ENCODE measurements at regions not wholly inside any gene's neighbourhood (a gene's known extent, or its start where the extent isn't known, plus 50 kb on each side); places are given as distances from the start of the nearest gene placed in this dataset.

GRCh38 chr2:228876276-228876675 is 394.8 kb downstream of the PID1 start:
- intact Hi-C loops (cut with micrococcal nuclease), result no loop called here
- no peak overlapping the region for H3K27ac Mint-ChIP-seq
- H3K27me3 Mint-ChIP-seq, result no peaks in the 10 kb centered on the region
- no peaks in the 10 kb centered on the region for H3K4me1 Mint-ChIP-seq (ENCODE audit: low read depth)
- H3K9me3 Mint-ChIP-seq, result peaks cover 47% of the 10 kb centered on the region
- no peak overlapping the region for H3K4me3 Mint-ChIP-seq
- H3K36me3 Mint-ChIP-seq (ENCODE audit: low read depth), result no peaks in the 10 kb centered on the region

GRCh38 chr2:228875152-228875900 is 395.8 kb downstream of the PID1 start:
- Mint-ChIP-seq H3K36me3 (ENCODE audit: low read depth) (no peaks in the 10 kb centered on the region), H3K27ac (no peak overlapping the region), H3K27me3 (no peaks in the 10 kb centered on the region), H3K4me3 (no peak overlapping the region), H3K9me3 (peaks cover 40% of the 10 kb centered on the region), H3K4me1 (ENCODE audit: low read depth) (no peaks in the 10 kb centered on the region)
- intact Hi-C loops (cut with micrococcal nuclease), result no loop called here

GRCh38 chr2:228871012-228871411 is 400.1 kb downstream of the PID1 start:
- peaks cover 18% of the 10 kb centered on the region for H3K9me3 Mint-ChIP-seq
- no peak overlapping the region for H3K4me3 Mint-ChIP-seq
- no peak overlapping the region for H3K27ac Mint-ChIP-seq
- intact Hi-C loops (cut with micrococcal nuclease), result no loop called here
- no peaks in the 10 kb centered on the region for H3K27me3 Mint-ChIP-seq
- H3K4me1 Mint-ChIP-seq (ENCODE audit: low read depth), result no peaks in the 10 kb centered on the region
- no peaks in the 10 kb centered on the region for H3K36me3 Mint-ChIP-seq (ENCODE audit: low read depth)

GRCh38 chr2:228869636-228870264 is 401.3 kb downstream of the PID1 start:
- H3K4me3 Mint-ChIP-seq, result no peak overlapping the region
- H3K9me3 Mint-ChIP-seq, result peaks cover 18% of the 10 kb centered on the region
- no peak overlapping the region for H3K27ac Mint-ChIP-seq
- intact Hi-C loops (cut with micrococcal nuclease), result no loop called here
- H3K4me1 Mint-ChIP-seq (ENCODE audit: low read depth), result no peaks in the 10 kb centered on the region
- no peaks in the 10 kb centered on the region for H3K36me3 Mint-ChIP-seq (ENCODE audit: low read depth)
- H3K27me3 Mint-ChIP-seq, result no peaks in the 10 kb centered on the region

- Mint-ChIP-seq H3K9me3 (peaks cover 18% of the 10 kb centered on the region), H3K4me1 (ENCODE audit: low read depth) (no peaks in the 10 kb centered on the region), H3K27me3 (no peaks in the 10 kb centered on the region), H3K27ac (no peak overlapping the region), H3K36me3 (ENCODE audit: low read depth) (no peaks in the 10 kb centered on the region), H3K4me3 (no peak overlapping the region)
- intact Hi-C loops (cut with micrococcal nuclease), result no loop called here
Observed at GRCh38 chr2:228867406-228867805, 403.7 kb downstream of the PID1 start.

GRCh38 chr2:228866781-228867180 is 404.3 kb downstream of the PID1 start:
- Mint-ChIP-seq H3K27ac (no peak overlapping the region), H3K36me3 (ENCODE audit: low read depth) (no peaks in the 10 kb centered on the region), H3K4me1 (ENCODE audit: low read depth) (no peaks in the 10 kb centered on the region), H3K27me3 (no peaks in the 10 kb centered on the region), H3K4me3 (no peak overlapping the region), H3K9me3 (peaks cover 13% of the 10 kb centered on the region)
- intact Hi-C loops (cut with micrococcal nuclease), result no loop called here

- Mint-ChIP-seq H3K27ac (no peak overlapping the region), H3K36me3 (ENCODE audit: low read depth) (no peaks in the 10 kb centered on the region), H3K4me1 (ENCODE audit: low read depth) (no peaks in the 10 kb centered on the region), H3K9me3 (peaks cover 16% of the 10 kb centered on the region), H3K4me3 (no peak overlapping the region), H3K27me3 (no peaks in the 10 kb centered on the region)
- intact Hi-C loops (cut with micrococcal nuclease), result no loop called here
Observed at GRCh38 chr2:228866044-228866443, 405.0 kb downstream of the PID1 start.

GRCh38 chr2:228864131-228864530 is 407.0 kb downstream of the PID1 start:
- no peaks in the 10 kb centered on the region for H3K4me1 Mint-ChIP-seq (ENCODE audit: low read depth)
- intact Hi-C loops (cut with micrococcal nuclease), result no loop called here
- no peaks in the 10 kb centered on the region for H3K36me3 Mint-ChIP-seq (ENCODE audit: low read depth)
- no peak overlapping the region for H3K27ac Mint-ChIP-seq
- H3K9me3 Mint-ChIP-seq, result peaks cover 20% of the 10 kb centered on the region
- no peaks in the 10 kb centered on the region for H3K27me3 Mint-ChIP-seq
- no peak overlapping the region for H3K4me3 Mint-ChIP-seq

GRCh38 chr2:228860601-228861285 is 410.3 kb downstream of the PID1 start:
- no peaks in the 10 kb centered on the region for H3K27me3 Mint-ChIP-seq
- H3K27ac Mint-ChIP-seq, result no peak overlapping the region
- H3K36me3 Mint-ChIP-seq (ENCODE audit: low read depth), result no peaks in the 10 kb centered on the region
- no peak overlapping the region for H3K4me3 Mint-ChIP-seq
- H3K4me1 Mint-ChIP-seq (ENCODE audit: low read depth), result no peaks in the 10 kb centered on the region
- peaks cover 48% of the 10 kb centered on the region for H3K9me3 Mint-ChIP-seq
- intact Hi-C loops (cut with micrococcal nuclease), result no loop called here

GRCh38 chr2:228853151-228853550 is 417.9 kb downstream of the PID1 start:
- no peaks in the 10 kb centered on the region for H3K36me3 Mint-ChIP-seq (ENCODE audit: low read depth)
- H3K27me3 Mint-ChIP-seq, result no peaks in the 10 kb centered on the region
- no peak overlapping the region for H3K4me3 Mint-ChIP-seq
- H3K9me3 Mint-ChIP-seq, result peaks cover 29% of the 10 kb centered on the region
- no peak overlapping the region for H3K27ac Mint-ChIP-seq
- no peaks in the 10 kb centered on the region for H3K4me1 Mint-ChIP-seq (ENCODE audit: low read depth)
- intact Hi-C loops (cut with micrococcal nuclease), result no loop called here

GRCh38 chr2:228848638-228849037 is 422.4 kb downstream of the PID1 start:
- no peak overlapping the region for H3K27ac Mint-ChIP-seq
- peaks cover 18% of the 10 kb centered on the region for H3K9me3 Mint-ChIP-seq
- H3K36me3 Mint-ChIP-seq (ENCODE audit: low read depth), result no peaks in the 10 kb centered on the region
- intact Hi-C loops (cut with micrococcal nuclease), result no loop called here
- H3K4me3 Mint-ChIP-seq, result no peak overlapping the region
- H3K4me1 Mint-ChIP-seq (ENCODE audit: low read depth), result no peaks in the 10 kb centered on the region
- no peaks in the 10 kb centered on the region for H3K27me3 Mint-ChIP-seq

- Mint-ChIP-seq H3K27ac (no peak overlapping the region), H3K4me1 (ENCODE audit: low read depth) (no peaks in the 10 kb centered on the region), H3K36me3 (ENCODE audit: low read depth) (no peaks in the 10 kb centered on the region), H3K27me3 (no peaks in the 10 kb centered on the region), H3K9me3 (peaks cover 17% of the 10 kb centered on the region), H3K4me3 (no peak overlapping the region)
- intact Hi-C loops (cut with micrococcal nuclease), result no loop called here
Observed at GRCh38 chr2:228847684-228848083, 423.4 kb downstream of the PID1 start.

GRCh38 chr2:228846161-228846560 is 424.9 kb downstream of the PID1 start:
- H3K27ac Mint-ChIP-seq, result no peak overlapping the region
- H3K9me3 Mint-ChIP-seq, result peaks cover 6% of the 10 kb centered on the region
- intact Hi-C loops (cut with micrococcal nuclease), result no loop called here
- H3K36me3 Mint-ChIP-seq (ENCODE audit: low read depth), result no peaks in the 10 kb centered on the region
- H3K4me3 Mint-ChIP-seq, result no peak overlapping the region
- H3K27me3 Mint-ChIP-seq, result no peaks in the 10 kb centered on the region
- no peaks in the 10 kb centered on the region for H3K4me1 Mint-ChIP-seq (ENCODE audit: low read depth)

- Mint-ChIP-seq H3K4me3 (no peak overlapping the region), H3K27me3 (no peaks in the 10 kb centered on the region), H3K4me1 (ENCODE audit: low read depth) (no peaks in the 10 kb centered on the region), H3K27ac (no peak overlapping the region), H3K36me3 (ENCODE audit: low read depth) (no peaks in the 10 kb centered on the region), H3K9me3 (peaks cover 6% of the 10 kb centered on the region)
- intact Hi-C loops (cut with micrococcal nuclease), result no loop called here
Observed at GRCh38 chr2:228845162-228845925, 425.7 kb downstream of the PID1 start.
